IPS-NIHi7 (cell line): ENCODE measurements at regions not wholly inside any gene's neighbourhood (a gene's known extent, or its start where the extent isn't known, plus 50 kb on each side); places are given as distances from the start of the nearest gene placed in this dataset.

Experiments used
- DNase-seq: peaks from one replicate; pipeline ENCODE4 v3.0.0; 2012; ENCODE audit warnings: mixed read lengths; ENCODE audit errors: extremely low spot score

DNA sequence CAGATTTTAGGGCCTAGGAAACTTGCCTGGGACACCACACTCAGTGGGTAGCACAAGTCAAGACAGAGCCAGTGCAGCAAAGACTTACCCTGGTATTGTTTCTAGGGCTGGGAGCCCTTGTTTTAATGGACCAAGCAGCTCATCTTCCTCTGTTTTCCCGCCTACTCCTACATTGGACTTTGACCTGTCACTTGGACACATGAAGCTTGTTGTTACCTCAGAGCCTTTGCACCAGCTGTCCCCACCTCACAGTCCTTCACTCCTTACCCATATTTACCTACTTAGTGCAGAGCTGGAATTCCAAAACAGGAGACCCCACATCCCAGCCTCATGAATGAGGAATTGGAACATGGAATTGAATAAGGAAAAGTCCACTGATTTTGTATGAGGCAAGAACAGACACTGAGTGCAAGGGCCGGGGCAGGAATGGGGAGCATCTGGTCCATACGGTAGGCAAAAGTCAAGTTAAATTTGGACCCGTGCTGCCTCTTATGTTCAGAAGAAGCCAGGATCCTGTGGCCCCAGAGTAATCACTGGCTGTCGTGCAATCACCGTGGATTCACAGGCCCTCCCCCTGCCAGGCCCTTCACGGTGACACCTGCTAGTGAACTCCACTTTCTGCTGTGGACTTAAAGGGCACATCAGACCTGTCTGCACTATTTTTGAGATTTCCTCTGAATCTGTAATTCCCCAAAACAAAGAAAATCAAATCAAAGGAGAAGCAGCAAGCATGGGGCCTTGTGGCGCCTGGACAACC lies 236.9 kb upstream of the PMEPA1 start:
- no peak for DNase-seq

- DNase-seq = no peak
Observed at GRCh38 chr20:57944988-57945387, 235.2 kb upstream of the PMEPA1 start.

DNA sequence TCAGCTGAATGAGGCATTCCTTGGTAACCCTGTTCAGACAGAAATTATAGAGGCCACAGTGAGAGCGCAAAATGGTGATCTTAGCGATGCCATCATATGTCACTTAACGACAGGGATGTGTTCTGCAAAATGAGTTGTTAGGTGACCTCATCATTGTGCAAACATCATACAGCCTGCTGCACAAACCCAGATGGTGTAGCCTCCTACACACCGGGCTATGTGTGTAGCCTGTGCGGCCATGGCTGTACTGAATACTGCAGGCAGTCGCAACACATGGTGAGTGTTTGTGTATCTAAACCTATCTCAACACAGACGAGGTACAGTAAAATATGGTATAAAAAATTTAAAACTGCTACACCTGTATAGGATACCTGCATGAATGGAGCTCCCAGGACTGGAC lies 234.1 kb upstream of the PMEPA1 start:
- no peak for DNase-seq

DNA sequence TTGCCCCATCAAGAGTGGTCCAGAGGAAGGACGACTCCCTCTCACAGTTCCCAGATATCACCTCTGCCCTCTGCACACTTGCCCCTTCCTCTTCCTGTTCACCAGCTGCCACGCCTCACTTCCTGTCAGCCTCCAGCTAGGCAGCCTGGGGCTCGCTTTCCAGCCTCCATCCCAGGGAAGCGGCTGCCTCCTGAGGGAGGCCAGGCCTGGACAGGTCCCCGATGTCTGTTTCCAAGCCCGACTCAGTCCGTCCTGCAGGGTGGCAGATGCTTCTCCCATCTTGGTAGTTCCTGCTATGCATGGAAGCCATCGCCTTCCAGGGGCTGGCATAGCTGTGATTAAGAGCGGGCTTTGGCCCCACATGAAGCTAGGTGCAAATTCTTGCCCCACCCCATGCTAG lies 233.5 kb upstream of the PMEPA1 start:
- DNase-seq = no peak

DNA sequence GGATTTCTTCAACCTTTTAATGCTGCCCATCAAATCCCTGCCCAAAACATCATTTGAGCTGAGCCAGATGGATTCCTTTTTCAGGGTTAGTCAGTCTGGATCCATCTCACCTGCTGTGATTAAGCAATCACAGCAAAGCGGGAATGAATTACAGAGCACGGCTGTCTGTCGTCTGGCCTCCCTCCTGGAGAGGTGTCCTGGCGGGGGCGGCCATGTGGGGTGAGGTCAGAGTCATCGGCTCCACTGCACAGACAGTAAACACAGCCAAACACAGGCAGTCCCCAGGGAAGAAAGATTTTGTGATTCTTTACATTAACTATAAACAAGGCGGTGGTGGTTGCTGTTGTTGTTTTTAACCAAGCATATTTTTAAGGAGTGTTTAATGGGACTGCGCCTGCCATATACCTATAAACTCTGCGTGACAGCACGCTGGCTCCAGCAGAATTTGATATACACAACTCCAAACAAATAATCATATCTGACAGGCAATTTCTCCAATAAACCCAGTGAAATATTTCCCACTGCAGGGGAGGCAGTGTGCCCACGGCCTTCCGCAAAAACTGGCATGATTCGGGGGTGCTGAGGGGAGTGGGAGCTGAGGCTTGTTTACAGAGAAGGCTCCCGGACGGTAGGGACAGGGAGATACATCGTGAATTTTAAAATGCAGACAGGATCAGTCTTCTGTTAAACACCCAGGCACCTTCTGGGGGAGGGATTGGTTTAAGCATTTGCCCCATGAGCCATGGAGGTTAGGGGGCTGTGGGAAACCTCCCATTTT lies 232.0 kb upstream of the PMEPA1 start:
- DNase-seq = no peak

- no peak for DNase-seq
Observed at GRCh38 chr20:57940868-57941522, 231.2 kb upstream of the PMEPA1 start.

DNA sequence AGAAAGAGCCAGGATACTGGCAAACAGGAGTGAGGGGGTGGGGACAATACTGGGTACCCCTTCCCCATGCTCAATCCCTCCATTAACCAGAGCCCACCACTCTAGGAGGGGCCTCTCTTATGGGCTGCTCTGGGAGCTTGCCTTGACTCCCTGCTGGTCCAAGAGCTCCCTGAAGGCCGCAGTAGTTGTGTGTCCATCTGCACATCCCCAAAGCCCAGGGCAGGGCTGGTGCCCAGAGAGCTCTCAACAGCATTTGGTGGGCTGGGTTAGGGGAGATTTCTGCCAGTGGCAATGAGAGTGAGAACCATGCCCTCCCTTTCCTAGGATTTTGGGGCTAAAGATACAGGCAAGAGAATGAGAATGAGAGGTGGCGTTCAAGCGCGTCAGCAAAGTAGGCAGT lies 230.6 kb upstream of the PMEPA1 start:
- no peak for DNase-seq

DNA sequence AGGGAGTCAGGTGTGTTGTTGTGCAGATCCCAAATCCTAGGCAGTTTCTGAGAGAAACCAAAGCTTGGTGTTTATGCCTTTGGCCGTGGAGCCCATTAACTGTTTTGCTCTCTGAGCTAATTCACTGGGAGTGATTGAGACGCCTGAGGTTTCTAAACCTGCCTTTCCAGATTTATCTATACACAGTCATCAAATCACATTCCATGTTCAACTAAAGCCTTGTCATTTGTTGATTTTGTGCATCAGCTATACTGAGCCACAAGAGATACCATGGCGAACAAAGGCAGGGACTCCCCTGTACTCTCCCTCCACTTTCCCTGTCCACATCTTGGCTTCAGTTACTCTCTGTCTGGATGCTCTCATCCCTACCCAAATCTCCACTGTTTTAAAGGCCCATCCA lies 229.7 kb upstream of the PMEPA1 start:
- DNase-seq = no peak

- DNase-seq = no peak
Observed at GRCh38 chr20:57938158-57939108, 228.6 kb upstream of the PMEPA1 start.

DNA sequence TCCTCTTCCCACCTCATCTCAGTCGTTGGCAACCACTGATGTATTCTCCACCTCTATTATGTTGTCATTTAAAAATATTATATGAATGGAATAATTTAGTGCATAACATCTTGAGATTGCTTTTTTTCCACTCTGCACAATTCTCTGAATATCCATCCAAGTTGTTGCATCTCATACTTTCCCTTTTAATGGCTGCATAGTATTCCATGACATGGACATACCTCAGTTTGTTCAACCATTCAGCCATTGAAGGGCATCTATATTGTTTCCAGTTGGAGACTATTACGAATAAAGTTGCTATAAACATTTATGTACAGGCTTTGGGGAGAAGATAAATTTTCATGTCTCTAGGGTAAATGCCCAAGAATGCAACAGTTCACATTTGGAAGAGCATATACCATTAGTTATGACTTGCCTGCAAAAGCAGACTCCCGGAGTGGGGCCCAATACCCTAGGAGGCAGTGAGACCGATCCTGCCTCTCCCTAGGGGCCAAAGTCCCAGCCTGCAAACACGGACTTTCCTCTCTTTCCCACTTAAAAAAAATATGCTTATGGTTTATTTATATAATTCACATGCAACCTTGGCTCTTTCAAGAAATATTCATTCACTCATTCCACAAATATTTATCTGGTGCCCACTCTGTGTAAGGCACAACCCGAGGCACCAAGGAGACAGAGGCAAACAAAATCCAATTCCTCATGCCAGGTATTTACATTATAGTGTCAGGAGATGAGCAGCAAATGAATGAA lies 227.0 kb upstream of the PMEPA1 start:
- no peak for DNase-seq

- DNase-seq = no peak
Observed at GRCh38 chr20:57934913-57935312, 225.1 kb upstream of the PMEPA1 start.

DNA sequence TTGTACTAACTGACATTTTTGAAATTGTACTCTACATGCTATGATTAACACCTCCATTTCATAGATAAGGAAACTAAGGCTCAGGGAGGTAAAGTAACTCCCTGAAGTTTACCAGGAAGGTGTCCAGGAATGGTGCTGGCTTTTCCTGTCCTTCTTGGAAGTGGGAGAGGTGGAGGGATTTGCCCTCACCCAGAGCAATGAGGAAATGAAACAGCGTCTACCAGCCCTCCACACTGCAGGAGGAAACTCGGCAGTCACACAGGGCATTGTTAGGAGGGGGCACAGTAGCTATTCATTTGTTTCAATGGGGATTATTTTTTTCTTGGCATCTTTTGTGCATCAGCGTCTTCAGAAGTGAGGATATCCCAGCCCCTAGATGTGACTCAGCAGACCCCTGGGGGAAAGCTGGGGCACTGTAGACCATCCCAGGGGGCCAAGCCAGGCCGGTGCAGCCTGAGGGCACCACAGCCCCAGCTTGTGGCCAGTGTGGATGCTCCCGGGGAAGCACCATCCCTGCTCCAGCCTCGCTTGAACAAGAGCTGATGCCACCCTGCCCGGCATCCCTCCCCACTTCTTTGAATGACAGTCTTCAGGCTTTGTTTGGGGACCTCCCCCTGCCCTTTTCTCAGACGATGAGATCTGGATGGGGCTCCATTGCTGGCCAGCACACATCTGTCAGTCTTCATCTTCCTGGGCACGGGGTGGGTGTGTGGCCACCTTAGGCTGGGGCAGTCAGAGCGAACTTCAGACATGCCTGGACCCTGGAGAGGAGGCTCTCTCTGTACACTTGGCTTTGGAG lies 224.4 kb upstream of the PMEPA1 start:
- DNase-seq = no peak

- no peak for DNase-seq
Observed at GRCh38 chr20:57932227-57932864, 222.5 kb upstream of the PMEPA1 start.

GRCh38 chr20:57930351-57930750 lies 220.5 kb upstream of the PMEPA1 start:
- no peak for DNase-seq

GRCh38 chr20:57928181-57928967 lies 218.6 kb upstream of the PMEPA1 start:
- no peak for DNase-seq

DNA sequence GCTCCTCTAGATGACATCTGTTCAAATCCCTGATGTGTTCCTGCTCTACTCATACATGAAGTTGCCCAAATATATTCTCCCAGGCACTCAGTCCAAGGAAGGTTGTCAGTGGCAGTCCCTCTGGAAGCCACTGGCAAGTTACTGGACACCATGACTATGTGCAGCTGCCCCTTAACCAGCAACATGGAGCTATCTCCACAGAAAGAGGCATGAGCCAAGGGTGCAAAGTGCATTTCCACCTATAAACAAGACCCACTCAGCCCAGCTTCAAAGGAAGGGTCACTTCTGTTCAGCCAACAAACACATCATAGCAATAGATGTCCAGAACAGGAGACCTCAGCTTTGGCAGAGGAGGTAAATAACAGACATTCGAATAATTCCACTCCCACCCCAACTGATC lies 217.6 kb upstream of the PMEPA1 start:
- DNase-seq = no peak

DNA sequence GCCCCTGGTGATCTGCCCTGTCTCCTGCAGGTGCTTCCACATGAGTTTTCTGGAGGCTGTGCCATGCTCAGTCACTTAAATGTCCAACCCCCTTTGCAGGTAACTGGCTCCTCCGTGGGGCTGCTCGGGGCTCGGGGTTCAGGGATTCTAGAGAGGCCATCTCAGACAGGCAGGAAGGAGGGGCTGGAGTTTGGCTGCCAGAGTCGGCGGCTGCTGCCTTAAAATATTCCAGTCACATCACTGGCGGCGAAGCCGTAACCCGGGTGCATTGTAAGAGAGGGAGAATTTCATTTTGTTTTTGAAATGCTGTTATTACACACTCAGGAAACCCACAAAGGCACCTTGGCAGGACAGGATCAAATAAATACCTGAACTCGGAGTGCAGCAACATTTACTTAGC lies 212.9 kb upstream of the PMEPA1 start:
- no peak for DNase-seq

- no peak for DNase-seq
Observed at GRCh38 chr20:57922083-57922482, 212.3 kb upstream of the PMEPA1 start.

GRCh38 chr20:57921676-57922075 lies 211.9 kb upstream of the PMEPA1 start:
- no peak for DNase-seq
